ENCODE measurements at regions not wholly inside any gene's neighbourhood (a gene's known extent, or its start where the extent isn't known, plus 50 kb on each side); places are given as distances from the start of the nearest gene placed in this dataset.
A peak's percentile ranks its signal among the peaks of the same experiment; 100 is the strongest.

DNA sequence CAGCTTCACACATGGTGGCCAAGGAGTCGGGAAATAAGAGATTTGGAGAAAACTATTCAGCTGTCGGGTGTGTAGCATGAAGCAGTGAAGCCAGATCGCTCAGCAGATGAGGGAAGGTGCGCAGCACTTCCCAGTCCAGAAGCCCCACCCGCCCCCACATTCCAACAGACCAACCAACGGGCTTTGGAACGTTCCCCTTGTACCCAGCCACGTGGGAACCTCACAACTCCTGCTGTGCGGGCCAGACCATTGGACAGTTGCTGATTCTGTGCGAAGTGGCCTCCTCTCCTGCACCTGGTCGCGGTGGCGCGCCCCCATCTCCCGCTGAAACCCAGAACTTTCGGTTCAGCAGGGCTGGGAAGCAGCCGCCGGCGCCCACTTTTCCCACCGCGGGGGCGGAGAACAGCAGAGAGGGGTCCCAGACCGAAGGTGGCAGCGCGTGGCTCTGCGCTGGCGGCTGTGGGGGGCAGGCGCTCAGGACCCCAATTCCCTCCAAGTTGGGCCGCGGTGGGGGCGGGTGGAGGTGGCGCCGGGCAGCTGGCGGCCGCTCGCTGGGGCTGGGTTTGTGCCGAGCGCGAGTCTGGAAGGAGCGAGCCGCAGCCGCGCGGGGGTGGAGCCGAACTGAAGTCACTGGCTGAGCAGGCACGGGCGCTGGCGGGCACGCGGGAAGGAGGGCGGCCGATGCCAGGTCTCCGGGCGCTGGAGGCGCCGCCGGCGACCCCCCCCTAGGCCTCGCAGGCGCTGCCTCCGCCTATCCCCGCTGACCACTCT is 1301.5 kb upstream of the SORCS1 start:
- DNase-seq, result peak; percentile 44

DNA sequence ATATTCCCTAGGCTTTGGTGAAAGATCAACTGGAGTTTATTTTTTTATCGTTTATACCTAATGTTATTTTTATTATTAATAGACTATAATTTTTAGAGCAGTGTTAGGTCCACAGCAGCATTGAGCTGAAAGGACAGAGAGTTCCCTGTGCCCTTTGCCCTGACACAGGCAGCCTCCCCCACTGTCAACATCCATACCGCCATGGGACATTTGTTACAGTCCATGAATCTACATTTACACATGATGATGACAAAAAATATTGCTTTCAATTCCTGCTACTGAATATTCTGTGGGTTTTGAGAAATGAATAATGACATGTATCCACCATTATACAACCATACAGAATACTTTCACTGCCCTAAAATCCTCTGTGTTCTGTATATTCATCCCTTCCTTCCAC is 1297.5 kb upstream of the SORCS1 start:
- no peak for DNase-seq

DNA sequence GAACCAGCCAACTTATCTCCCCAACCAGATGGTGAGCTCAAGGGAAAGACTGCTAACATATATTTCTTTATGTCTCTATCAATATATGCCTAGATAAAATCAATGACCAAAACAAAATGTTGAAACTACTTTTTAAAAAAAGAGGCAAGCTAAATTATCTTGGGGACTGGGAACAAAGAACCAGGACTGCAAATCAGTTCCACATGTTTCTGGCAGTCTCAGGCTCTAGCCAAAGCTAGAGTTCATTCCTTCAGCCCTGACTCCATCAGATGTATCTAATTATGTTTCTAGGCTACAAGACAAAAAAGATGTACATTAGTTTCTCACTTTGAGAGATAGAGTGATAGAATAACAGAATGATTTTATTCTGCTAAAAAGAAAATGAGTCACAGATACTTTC is 1290.3 kb upstream of the SORCS1 start:
- DNase-seq, result peak; percentile 93

GRCh38 chr10:108454224-108454623 is 1289.7 kb upstream of the SORCS1 start:
- peak; percentile 39 for DNase-seq

DNA sequence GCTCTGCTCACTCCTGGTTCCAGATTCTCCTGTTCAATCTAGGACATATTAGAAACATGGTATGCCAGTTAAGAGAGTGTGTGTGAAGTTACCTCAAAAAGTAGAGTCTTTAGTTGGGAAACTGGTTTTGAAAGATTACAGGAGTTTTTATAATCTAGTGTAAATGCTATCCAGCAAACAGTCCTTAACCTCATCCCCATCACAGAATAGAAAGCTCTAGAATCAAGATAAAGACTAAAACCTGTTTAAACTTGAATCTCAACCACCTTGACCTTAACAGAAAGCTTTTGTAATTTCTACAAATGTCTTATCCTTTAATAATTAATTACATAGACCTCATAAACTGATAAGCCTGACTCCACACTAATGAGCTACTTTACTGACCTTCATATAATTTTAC is 1288.7 kb upstream of the SORCS1 start:
- no peak for DNase-seq

GRCh38 chr10:108452533-108452932 is 1288.0 kb upstream of the SORCS1 start:
- DNase-seq, result peak; percentile 46

GRCh38 chr10:108450280-108450679 is 1285.8 kb upstream of the SORCS1 start:
- DNase-seq, result no peak

GRCh38 chr10:108445746-108446145 is 1281.2 kb upstream of the SORCS1 start:
- peak; percentile 28 for DNase-seq

- DNase-seq, result no peak
These were observed 1279.1 kb upstream of the SORCS1 start for GRCh38 chr10:108443636-108444035.

DNA sequence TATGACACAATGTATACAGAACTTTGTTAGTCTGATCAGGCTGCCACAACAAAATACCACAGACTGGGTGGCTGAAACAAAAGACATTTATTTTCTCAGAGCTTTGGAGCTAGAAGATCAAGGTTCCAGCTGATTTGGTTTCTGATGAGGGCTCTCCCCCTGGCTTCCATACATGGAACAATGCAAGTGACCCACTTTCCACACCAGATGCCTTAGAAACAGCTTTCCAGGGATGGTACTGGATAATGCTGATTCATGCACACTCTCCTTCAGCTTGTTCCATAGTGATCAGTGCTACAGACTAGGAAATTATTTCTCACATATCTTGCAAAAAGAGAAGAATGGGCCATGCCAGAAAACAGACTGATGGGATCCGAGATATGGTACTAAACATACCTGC is 1274.9 kb upstream of the SORCS1 start:
- DNase-seq, result peak; percentile 29

DNA sequence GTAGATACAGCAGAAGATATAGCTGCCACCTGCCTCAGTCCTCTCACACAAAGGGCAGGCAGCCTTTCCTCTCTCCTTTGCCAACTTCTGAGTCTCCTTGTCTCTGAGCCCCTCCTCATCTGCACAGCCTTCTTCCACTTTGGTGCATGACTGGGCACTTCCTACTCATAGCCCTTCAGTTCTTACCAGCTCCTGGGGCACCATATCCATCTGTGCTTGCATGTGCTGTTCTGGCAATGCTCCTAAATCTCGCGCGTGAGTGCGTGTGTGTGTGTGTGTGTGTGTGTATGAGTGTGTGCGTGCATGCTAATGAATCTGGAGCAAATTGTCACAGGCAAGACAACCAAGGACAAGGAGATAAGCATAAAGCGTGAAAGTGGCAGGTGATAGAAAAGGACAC is 1271.6 kb upstream of the SORCS1 start:
- no peak for DNase-seq

GRCh38 chr10:108434559-108435252 is 1270.2 kb upstream of the SORCS1 start:
- DNase-seq, result no peak

DNA sequence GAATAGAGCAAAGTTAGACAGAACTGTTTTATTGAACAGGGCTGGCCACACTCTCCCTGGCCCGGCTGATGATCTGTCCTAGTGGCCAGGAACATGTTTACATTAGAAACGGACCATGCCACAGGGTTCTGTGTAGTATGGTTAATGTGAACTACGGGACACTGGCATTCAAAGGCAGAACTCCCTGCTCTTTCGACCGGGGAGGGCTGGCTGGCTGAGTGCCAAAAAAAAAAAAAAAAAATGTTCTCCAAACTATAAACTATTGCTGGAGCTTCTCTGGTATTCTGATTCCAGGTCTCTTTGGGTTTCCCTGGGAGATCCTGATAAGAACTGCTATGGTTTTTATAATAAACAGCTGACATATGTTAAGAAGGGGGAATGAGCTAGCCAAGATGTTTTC is 1262.6 kb upstream of the SORCS1 start:
- DNase-seq, result no peak

DNA sequence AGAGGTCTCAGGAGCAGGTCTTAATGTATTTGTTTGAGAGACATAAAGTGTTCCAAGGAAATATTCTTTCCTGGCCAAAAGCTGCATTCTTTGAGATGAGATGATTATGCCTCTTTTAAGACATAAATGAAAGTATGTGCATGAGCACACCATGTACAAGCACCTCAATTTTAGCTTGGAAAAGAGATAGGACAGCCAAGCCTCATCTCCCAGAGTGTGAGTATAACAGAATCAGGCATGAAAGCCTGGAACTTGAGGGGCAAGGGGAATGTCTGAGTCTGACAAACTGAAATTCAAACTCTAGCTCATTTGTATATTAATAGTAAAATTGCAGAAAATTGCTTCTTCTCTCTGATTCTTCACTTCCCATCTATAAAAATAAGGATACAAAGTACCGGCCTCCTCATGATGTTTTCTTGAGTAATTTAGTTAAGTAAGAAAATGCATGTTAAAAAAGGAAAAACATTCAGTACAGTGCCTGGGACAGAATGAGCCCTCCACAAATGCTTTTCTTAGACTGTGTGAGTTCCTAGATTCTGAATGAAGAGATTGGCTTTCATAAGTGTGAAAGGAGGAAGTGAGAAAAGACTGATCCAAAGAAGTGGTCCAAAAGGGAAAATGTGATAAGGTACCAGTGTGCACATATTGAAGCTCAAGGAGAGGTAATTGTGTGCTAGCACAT is 1260.9 kb upstream of the SORCS1 start:
- DNase-seq, result no peak

DNA sequence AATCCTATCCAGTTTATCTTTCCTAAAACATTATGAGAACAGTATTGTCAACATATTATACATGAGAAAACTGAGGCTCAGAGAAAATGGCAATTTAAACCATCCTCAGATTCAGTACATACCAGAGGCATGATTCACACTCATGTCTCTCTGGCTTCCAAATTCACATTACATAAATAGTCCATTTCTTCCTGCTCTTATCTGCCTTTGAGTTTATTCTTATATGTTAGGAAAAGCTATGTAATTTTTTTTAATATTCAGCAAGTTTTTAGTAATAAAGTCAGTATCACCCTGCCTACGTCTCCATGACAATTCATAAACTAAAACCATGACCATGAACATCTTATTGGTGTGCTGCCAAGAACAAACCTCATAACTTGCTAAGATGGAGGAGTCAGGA is 1260.2 kb upstream of the SORCS1 start:
- peak; percentile 71 for DNase-seq

- DNase-seq, result no peak
These were observed 1257.8 kb upstream of the SORCS1 start for GRCh38 chr10:108422286-108422685.

DNA sequence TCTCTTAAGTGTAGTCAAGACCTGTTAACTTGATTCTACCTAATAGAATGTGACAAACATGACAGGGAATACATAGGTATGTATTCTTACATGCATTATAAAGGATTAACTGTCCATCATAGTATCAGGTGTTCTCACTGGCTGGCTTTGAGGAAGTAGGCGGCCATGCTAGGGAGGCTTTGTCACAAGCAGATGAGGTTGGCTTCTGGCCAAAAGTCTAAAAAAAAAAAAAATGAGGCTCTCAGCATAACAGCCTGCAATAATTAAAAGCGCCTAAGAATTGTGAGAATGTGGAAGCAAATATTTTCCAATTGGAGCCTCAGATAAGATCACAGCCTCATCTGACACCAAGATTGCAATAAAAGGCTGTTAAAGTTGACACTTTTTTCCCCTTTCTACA is 1256.8 kb upstream of the SORCS1 start:
- DNase-seq, result peak; percentile 29

GRCh38 chr10:108413954-108414353 is 1249.4 kb upstream of the SORCS1 start:
- no peak for DNase-seq

DNA sequence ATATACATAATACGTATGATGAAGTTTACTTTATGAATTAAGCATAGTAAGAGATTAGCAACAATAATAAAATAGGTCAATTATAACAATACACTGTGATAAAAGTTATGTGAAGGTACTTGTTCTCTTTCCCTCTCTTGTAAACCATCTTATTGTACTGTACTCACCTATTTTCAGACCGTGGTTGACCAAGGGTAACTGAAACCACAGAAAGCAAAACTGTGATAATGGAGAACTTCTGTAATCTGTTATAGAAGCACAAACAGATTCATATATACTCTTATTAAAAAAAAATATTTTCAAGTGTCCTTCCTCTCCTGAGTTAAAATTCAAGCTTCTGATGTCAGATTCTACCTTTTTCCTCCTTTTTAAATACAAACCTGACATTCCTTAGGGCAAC is 1247.8 kb upstream of the SORCS1 start:
- DNase-seq, result no peak

DNA sequence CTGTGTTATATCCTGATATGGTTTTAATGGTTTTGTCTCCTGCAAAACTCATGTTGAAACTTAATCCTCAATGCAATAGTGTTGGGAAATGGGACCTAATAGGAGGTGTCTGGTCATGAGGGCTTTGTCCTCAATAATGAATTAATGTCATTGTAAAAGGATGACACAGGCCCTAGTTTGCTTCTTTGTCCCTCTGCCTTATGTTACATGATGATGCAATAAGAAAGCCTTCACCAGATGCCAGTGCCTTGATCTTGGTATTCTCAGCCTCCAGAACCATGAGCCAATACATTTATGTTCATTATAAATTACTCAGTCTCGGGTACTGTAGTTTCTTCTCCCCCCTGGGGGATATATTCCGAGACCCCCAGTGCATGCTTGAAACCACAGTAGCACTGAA is 1247.4 kb upstream of the SORCS1 start:
- DNase-seq, result no peak

DNA sequence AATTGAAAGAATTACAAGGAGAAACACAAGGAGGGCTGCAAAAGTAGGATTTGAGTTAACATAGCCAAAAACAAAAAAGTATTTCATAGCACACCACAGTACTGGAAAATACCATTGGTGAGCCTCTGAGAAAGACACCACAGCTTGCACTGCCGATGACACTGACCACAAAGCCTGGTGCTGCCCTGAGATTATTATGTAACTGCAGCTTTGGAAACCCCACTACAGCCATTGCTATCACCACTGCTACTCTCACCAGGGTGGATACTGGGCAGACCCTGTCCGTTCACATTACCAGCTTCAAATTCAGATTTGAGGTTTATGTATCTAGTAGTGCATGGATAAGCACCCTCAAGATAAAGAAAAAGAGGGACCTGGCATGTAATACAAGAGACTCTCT is 1246.7 kb upstream of the SORCS1 start:
- no peak for DNase-seq

- DNase-seq, result no peak
These were observed 1245.7 kb upstream of the SORCS1 start for GRCh38 chr10:108410236-108410635.

GRCh38 chr10:108409306-108409705 is 1244.8 kb upstream of the SORCS1 start:
- DNase-seq, result no peak

DNA sequence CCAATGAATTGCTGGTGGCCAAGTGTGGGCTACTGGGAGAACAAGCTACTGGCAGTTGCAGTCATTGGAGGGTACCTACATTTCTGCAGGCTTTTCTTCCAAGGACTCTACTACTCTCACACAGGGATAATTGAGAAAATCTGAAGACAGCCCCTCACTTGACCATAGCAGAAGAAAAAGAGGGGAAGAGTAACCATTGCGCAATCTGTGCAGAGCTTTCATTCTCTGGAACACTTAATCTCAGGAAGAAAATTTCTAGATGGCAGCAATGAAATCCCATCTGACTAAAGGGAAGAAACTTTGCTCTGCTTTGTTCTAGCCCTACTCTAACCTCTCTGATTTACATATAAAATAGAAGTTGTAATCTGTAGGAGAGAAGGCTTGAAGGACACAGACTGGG is 1239.6 kb upstream of the SORCS1 start:
- DNase-seq, result no peak
